ENCODE measurements at regions not wholly inside any gene's neighbourhood (a gene's known extent, or its start where the extent isn't known, plus 50 kb on each side); places are given as distances from the start of the nearest gene placed in this dataset.

GRCh38 chr16:79403534-79403933 lies 197.0 kb downstream of the MAF start:
- Mint-ChIP-seq H3K4me3 (no peak overlapping the region), H3K9me3 (no peaks in the 10 kb centered on the region), H3K27me3 (ENCODE audit: low read depth) (peaks cover 19% of the 10 kb centered on the region), H3K27ac (no peak overlapping the region), H3K36me3 (ENCODE audit: low read depth) (no peaks in the 10 kb centered on the region), H3K4me1 (peaks cover 7% of the 10 kb centered on the region)
- TF ChIP-seq CTCF (IDR thresholded peaks at IDR 0.05; ENCODE audit: unreplicated experiment in 3 of 3), result no peak

GRCh38 chr16:79402920-79403319 lies 197.6 kb downstream of the MAF start:
- peaks cover 19% of the 10 kb centered on the region for H3K27me3 Mint-ChIP-seq (ENCODE audit: low read depth)
- no peaks in the 10 kb centered on the region for H3K36me3 Mint-ChIP-seq (ENCODE audit: low read depth)
- H3K9me3 Mint-ChIP-seq, result no peaks in the 10 kb centered on the region
- peaks cover 7% of the 10 kb centered on the region for H3K4me1 Mint-ChIP-seq
- H3K27ac Mint-ChIP-seq, result no peak overlapping the region
- H3K4me3 Mint-ChIP-seq, result no peak overlapping the region
- no peak for TF ChIP-seq CTCF (IDR thresholded peaks at IDR 0.05; ENCODE audit: unreplicated experiment in 3 of 3)

- Mint-ChIP-seq H3K4me3 (no peak overlapping the region), H3K27ac (no peak overlapping the region), H3K9me3 (no peaks in the 10 kb centered on the region), H3K36me3 (ENCODE audit: low read depth) (no peaks in the 10 kb centered on the region), H3K27me3 (ENCODE audit: low read depth) (peaks cover 14% of the 10 kb centered on the region), H3K4me1 (peaks cover 2% of the 10 kb centered on the region)
- TF ChIP-seq CTCF (IDR thresholded peaks at IDR 0.05; ENCODE audit: unreplicated experiment in 3 of 3), result no peak
Measured at GRCh38 chr16:79402356-79402755, 198.2 kb downstream of the MAF start.

- no peak for TF ChIP-seq CTCF (IDR thresholded peaks at IDR 0.05; ENCODE audit: unreplicated experiment in 3 of 3)
- H3K4me3 Mint-ChIP-seq, result no peak overlapping the region
Measured at GRCh38 chr16:79401782-79402181, 198.8 kb downstream of the MAF start.

GRCh38 chr16:79401157-79401556 lies 199.4 kb downstream of the MAF start:
- H3K9me3 Mint-ChIP-seq, result no peaks in the 10 kb centered on the region
- H3K36me3 Mint-ChIP-seq (ENCODE audit: low read depth), result no peaks in the 10 kb centered on the region
- no peak overlapping the region for H3K27ac Mint-ChIP-seq
- peaks cover 12% of the 10 kb centered on the region for H3K27me3 Mint-ChIP-seq (ENCODE audit: low read depth)
- no peak overlapping the region for H3K4me3 Mint-ChIP-seq
- TF ChIP-seq CTCF (IDR thresholded peaks at IDR 0.05; ENCODE audit: unreplicated experiment in 3 of 3), result no peak
- no peaks in the 10 kb centered on the region for H3K4me1 Mint-ChIP-seq

More at GRCh38 chr16:79401782-79402181, 198.8 kb downstream of the MAF start:
- Mint-ChIP-seq H3K4me1 (no peaks in the 10 kb centered on the region), H3K27ac (no peak overlapping the region), H3K9me3 (no peaks in the 10 kb centered on the region), H3K36me3 (ENCODE audit: low read depth) (no peaks in the 10 kb centered on the region), H3K27me3 (ENCODE audit: low read depth) (peaks cover 12% of the 10 kb centered on the region)

- H3K27me3 Mint-ChIP-seq (ENCODE audit: low read depth), result peaks cover 13% of the 10 kb centered on the region
- H3K4me1 Mint-ChIP-seq, result no peaks in the 10 kb centered on the region
- H3K36me3 Mint-ChIP-seq (ENCODE audit: low read depth), result no peaks in the 10 kb centered on the region
- H3K4me3 Mint-ChIP-seq, result no peak overlapping the region
- no peak for TF ChIP-seq CTCF (IDR thresholded peaks at IDR 0.05; ENCODE audit: unreplicated experiment in 3 of 3)
- no peak overlapping the region for H3K27ac Mint-ChIP-seq
- no peaks in the 10 kb centered on the region for H3K9me3 Mint-ChIP-seq
Measured at GRCh38 chr16:79400462-79401149, 199.9 kb downstream of the MAF start.
